GM12873 (cell line): ENCODE measurements at regions not wholly inside any gene's neighbourhood (a gene's known extent, or its start where the extent isn't known, plus 50 kb on each side); places are given as distances from the start of the nearest gene placed in this dataset.

Experiments used
- CTCF ChIP-seq: IDR thresholded peaks from 2 replicates; pipeline ENCODE4 v1.5.1; 2012; ENCODE audit warnings: low read depth, mild to moderate bottlenecking, moderate library complexity, low read length, control low read depth; ENCODE audit not compliant: insufficient read depth; ENCODE audit errors: missing control alignments

- TF ChIP-seq CTCF, result no peak
These were observed 924.1 kb downstream of the LRRIQ3 start for GRCh38 chr1:73273886-73274285.

DNA sequence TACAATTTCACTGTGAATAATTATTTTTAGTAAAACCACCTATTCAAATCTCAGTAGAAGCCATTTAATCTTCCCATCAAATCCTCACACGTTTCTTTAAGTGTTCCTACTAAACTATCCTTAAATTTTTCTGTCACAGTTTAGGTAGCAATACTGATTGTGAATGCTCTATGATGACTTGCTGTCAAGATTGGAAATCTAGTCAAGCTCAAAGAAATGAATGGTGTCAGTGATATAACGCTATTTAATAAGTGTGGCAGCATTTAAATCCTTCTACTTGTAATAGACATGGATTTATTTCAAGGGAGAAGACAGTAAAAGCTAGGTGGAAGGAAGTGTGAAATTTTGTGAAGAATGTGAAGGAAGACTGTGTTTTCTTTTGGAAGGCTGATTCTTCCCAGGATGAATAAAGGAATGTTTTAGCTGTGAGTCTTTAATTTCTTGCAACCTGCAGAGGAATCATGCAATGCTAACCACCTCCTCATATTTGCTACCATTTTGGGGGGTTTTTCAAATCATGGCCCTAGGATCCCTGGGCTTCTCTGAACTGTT, 936.7 kb upstream of the NEGR1 start:
- no peak for TF ChIP-seq CTCF

DNA sequence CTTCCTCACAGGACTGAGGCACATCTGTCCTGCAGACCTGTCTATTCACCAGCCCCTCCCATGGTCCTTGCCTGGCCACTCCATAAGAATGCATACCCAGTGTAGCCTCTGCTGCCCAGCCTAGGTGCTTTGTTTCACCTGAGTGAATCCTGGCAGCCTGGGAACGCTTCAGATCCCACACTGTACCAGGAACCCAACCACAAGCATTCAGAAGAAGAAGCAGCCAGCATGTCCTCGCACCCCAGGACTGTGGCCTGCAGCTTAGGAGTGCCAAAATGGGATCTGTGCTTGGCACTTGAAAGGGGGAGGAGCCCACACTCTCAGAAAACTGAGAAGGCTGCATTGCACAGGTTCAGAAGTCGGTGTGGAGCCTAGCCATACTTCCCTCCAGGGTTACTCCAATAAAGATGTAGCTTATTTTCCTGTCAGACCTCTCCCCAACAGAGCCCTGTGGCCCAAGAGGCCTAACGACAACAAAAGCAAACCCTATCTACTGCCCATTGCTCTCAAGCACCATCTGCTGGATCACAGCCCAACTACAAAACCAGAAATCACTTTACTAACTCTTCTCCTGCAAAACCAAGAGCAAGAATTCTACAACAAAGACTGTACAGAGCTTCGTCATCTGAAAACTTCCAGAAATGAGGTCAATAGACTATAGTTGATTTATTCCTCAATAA, 923.1 kb upstream of the NEGR1 start:
- TF ChIP-seq CTCF, result peak; percentile 12

DNA sequence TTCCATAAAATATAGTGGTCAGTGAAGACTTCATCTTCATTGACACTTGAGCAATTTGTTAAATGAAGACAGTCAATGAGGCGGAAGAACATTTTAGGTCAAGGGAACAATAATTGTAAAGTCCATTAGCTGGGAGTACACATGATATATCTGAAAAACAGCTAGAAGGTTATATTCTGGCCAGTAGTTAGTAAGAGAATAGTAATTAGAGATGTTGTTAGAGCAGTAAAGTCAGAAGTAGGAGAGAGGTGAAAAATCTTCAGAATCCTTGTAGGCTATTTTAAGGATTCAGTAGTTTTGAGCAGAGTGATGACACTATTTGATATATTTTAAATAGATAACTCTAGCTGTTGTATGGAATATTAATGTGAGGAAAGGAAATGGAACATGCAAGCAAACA, 915.6 kb upstream of the NEGR1 start:
- TF ChIP-seq CTCF, result no peak

- TF ChIP-seq CTCF, result no peak
These were observed 912.6 kb upstream of the NEGR1 start for GRCh38 chr1:73194965-73195364.

DNA sequence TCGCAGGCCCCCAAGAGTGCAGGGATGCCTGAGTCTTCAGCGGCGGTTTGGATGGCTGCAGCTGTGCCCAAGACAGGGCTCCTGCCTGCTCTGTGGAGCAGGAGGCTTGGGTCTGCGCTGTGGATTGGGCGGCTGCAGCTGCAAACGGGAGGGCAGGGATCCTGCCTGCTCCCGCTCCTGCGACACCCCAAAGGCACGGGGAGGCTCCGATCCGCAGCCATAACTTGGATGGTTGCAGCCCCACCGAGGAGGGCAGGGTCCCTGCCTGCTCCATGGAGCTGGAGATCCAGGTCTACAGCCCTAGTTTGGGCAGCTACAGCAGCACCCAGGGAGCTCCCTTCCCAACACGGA, 898.8 kb upstream of the NEGR1 start:
- TF ChIP-seq CTCF, result no peak

- no peak for TF ChIP-seq CTCF
These were observed 898.3 kb upstream of the NEGR1 start for GRCh38 chr1:73180397-73181189.
